Neural progenitor cell (in vitro differentiated cells): ENCODE measurements at regions not wholly inside any gene's neighbourhood (a gene's known extent, or its start where the extent isn't known, plus 50 kb on each side); places are given as distances from the start of the nearest gene placed in this dataset.

Source experiments
- DNase-seq: peaks from one replicate; pipeline ENCODE4 v3.0.0-alpha.2; 2016; ENCODE audit warnings: low spot score
- H2AFZ ChIP-seq: fragments of 200-600 bp; sonication (generic); replicated peaks from 2 replicates; pipeline ENCODE4 v1.6.1; 2016; ENCODE audit warnings: antibody characterized with exemption
- H3F3A ChIP-seq: fragments of 200-600 bp; sonication (generic); 2 replicates; pipeline ENCODE4 v1.6.1; 2016; ENCODE audit warnings: antibody characterized with exemption, low read depth
- H3K27ac ChIP-seq: fragments of 200-600 bp; sonication (generic); 2 replicates; pipeline ENCODE4 v1.5.1; 2016; ENCODE audit warnings: mild to moderate bottlenecking
- H3K27me3 ChIP-seq: fragments of 200-600 bp; sonication (generic); 2 replicates; pipeline ENCODE4 v1.6.1; 2016; ENCODE audit warnings: mild to moderate bottlenecking, moderate library complexity
- H3K36me3 ChIP-seq: fragments of 200-600 bp; sonication (generic); 2 replicates; pipeline ENCODE4 v1.5.1; 2016
- H3K4me1 ChIP-seq: fragments of 200-600 bp; sonication (generic); 2 replicates; pipeline ENCODE4 v1.6.1; 2016; ENCODE audit warnings: mixed run types
- H3K4me2 ChIP-seq: fragments of 200-600 bp; sonication (generic); 2 replicates; pipeline ENCODE4 v1.6.1; 2016
- H3K4me3 ChIP-seq: fragments of 200-600 bp; sonication (generic); 2 replicates; pipeline ENCODE4 v1.5.1; 2016
- H3K79me2 ChIP-seq: fragments of 200-600 bp; sonication (generic); 2 replicates; pipeline ENCODE4 v1.6.1; 2016; ENCODE audit warnings: low read depth
- H3K9ac ChIP-seq: fragments of 200-600 bp; sonication (generic); 2 replicates; pipeline ENCODE4 v1.6.1; 2016
- H3K9me3 ChIP-seq: fragments of 200-600 bp; sonication (generic); 2 replicates; pipeline ENCODE4 v1.5.1; 2016; ENCODE audit warnings: low read depth
- H4K20me1 ChIP-seq: fragments of 200-600 bp; sonication (generic); 2 replicates; pipeline ENCODE4 v1.6.1; 2016; ENCODE audit warnings: low read depth
- H3K27ac Mint-ChIP-seq: 3 replicates; pipeline ENCODE4 v1.8.0; 2021; ENCODE audit warnings: mixed read lengths
- H3K27me3 Mint-ChIP-seq: 2 replicates; pipeline ENCODE4 v1.8.0; 2022; ENCODE audit warnings: low read depth, mild to moderate bottlenecking, inconsistent platforms, moderate library complexity, mixed read lengths; ENCODE audit not compliant: insufficient read depth
- H3K36me3 Mint-ChIP-seq: 3 replicates; pipeline ENCODE4 v1.8.0; 2021; ENCODE audit warnings: mixed read lengths
- H3K4me1 Mint-ChIP-seq: 3 replicates; pipeline ENCODE4 v1.8.0; 2021; ENCODE audit warnings: mixed read lengths
- H3K4me3 Mint-ChIP-seq: 3 replicates; pipeline ENCODE4 v1.8.0; 2021; ENCODE audit warnings: mild to moderate bottlenecking, moderate library complexity, mixed read lengths
- H3K9me3 Mint-ChIP-seq: 3 replicates; pipeline ENCODE4 v1.8.0; 2020; ENCODE audit warnings: mixed read lengths
- CTCF ChIP-seq: fragments of 200-600 bp; sonication (generic); IDR thresholded peaks from 2 replicates; pipeline ENCODE4 v1.5.1; 2017; ENCODE audit warnings: antibody characterized with exemption, mild to moderate bottlenecking
- EZH2 ChIP-seq: fragments of 200-600 bp; sonication (generic); IDR thresholded peaks from 2 replicates; pipeline ENCODE4 v1.6.1; 2017; ENCODE audit warnings: antibody characterized with exemption, mild to moderate bottlenecking, moderate library complexity
- EZH2phosphoT487 ChIP-seq: fragments of 200-600 bp; sonication (generic); IDR thresholded peaks from 2 replicates; pipeline ENCODE4 v1.6.1; 2017; ENCODE audit warnings: antibody characterized with exemption

GRCh38 chr1:224541901-224542630 is 74.1 kb upstream of the CNIH3 start:
- Histone ChIP-seq H2AFZ (no peak overlapping the region), H3K27me3 (no peaks in the 10 kb centered on the region), H3K36me3 (no peaks in the 10 kb centered on the region), H4K20me1 (no peaks in the 10 kb centered on the region), H3K9ac (no peak overlapping the region), H3K27ac (no peak overlapping the region), H3K4me2 (no peak overlapping the region), H3F3A (no peaks in the 10 kb centered on the region), H3K79me2 (no peaks in the 10 kb centered on the region), H3K9me3 (no peaks in the 10 kb centered on the region), H3K4me3 (no peak overlapping the region), H3K4me1 (no peaks in the 10 kb centered on the region)
- no peaks in the 10 kb centered on the region for H3K36me3 Mint-ChIP-seq
- DNase-seq, result no peak
- TF ChIP-seq EZH2 (no peak), EZH2phosphoT487 (no peak), CTCF (no peak)
- no peaks in the 10 kb centered on the region for H3K9me3 Mint-ChIP-seq
- H3K27ac Mint-ChIP-seq, result peak overlapping the region; percentile 47
- no peak overlapping the region for H3K4me3 Mint-ChIP-seq
- H3K4me1 Mint-ChIP-seq, result peaks cover 11% of the 10 kb centered on the region
- H3K27me3 Mint-ChIP-seq, result peaks cover 3% of the 10 kb centered on the region

- H3F3A ChIP-seq, result no peaks in the 10 kb centered on the region
- H2AFZ ChIP-seq, result no peak overlapping the region
- TF ChIP-seq EZH2phosphoT487, result no peak
- no peak for TF ChIP-seq EZH2
- no peak for TF ChIP-seq CTCF
- Mint-ChIP-seq H3K27ac (peak overlapping the region; percentile 64), H3K9me3 (no peaks in the 10 kb centered on the region), H3K4me1 (peaks cover 11% of the 10 kb centered on the region), H3K27me3 (no peaks in the 10 kb centered on the region), H3K36me3 (no peaks in the 10 kb centered on the region), H3K4me3 (no peak overlapping the region)
- H3K4me1 ChIP-seq, result no peaks in the 10 kb centered on the region
- H3K27me3 ChIP-seq, result no peaks in the 10 kb centered on the region
- DNase-seq, result no peak
- H3K36me3 ChIP-seq, result no peaks in the 10 kb centered on the region
- H3K4me2 ChIP-seq, result no peak overlapping the region
- H3K9ac ChIP-seq, result no peak overlapping the region
- H3K27ac ChIP-seq, result no peak overlapping the region
- H3K4me3 ChIP-seq, result no peak overlapping the region
- no peaks in the 10 kb centered on the region for H3K9me3 ChIP-seq
- no peaks in the 10 kb centered on the region for H3K79me2 ChIP-seq
- no peaks in the 10 kb centered on the region for H4K20me1 ChIP-seq
Measured at GRCh38 chr1:224542783-224543440, 73.2 kb upstream of the CNIH3 start.

GRCh38 chr1:224543453-224543852 is 72.7 kb upstream of the CNIH3 start:
- no peaks in the 10 kb centered on the region for H3K27me3 Mint-ChIP-seq
- Histone ChIP-seq H3K9ac (no peak overlapping the region), H3F3A (no peaks in the 10 kb centered on the region), H4K20me1 (no peaks in the 10 kb centered on the region), H3K4me3 (no peak overlapping the region), H3K27ac (no peak overlapping the region), H3K4me1 (no peaks in the 10 kb centered on the region), H3K79me2 (no peaks in the 10 kb centered on the region), H3K9me3 (no peaks in the 10 kb centered on the region), H3K27me3 (no peaks in the 10 kb centered on the region), H3K36me3 (no peaks in the 10 kb centered on the region), H3K4me2 (no peak overlapping the region), H2AFZ (no peak overlapping the region)
- TF ChIP-seq EZH2phosphoT487, result no peak
- TF ChIP-seq EZH2, result no peak
- no peak for TF ChIP-seq CTCF
- H3K36me3 Mint-ChIP-seq, result no peaks in the 10 kb centered on the region
- no peak for DNase-seq
- no peak overlapping the region for H3K27ac Mint-ChIP-seq
- no peak overlapping the region for H3K4me3 Mint-ChIP-seq
- no peaks in the 10 kb centered on the region for H3K9me3 Mint-ChIP-seq
- H3K4me1 Mint-ChIP-seq, result peaks cover 11% of the 10 kb centered on the region
